Lower leg skin (tissue), 4 donors: ENCODE measurements at regions not wholly inside any gene's neighbourhood (a gene's known extent, or its start where the extent isn't known, plus 50 kb on each side); places are given as distances from the start of the nearest gene placed in this dataset.

ENCODE experiments used
- DNase-seq, 2 donors: peaks; one replicate each; pipeline ENCODE4 v3.0.0-alpha.2; 2019; ENCODE audit warnings: low spot score in 2 of 2
- H3K4me3 ChIP-seq: fragments of 200-600 bp; sonication (generic); 2 replicates; pipeline ENCODE4 v1.5.1; 2017; ENCODE audit warnings: mild to moderate bottlenecking, low read depth; ENCODE audit not compliant: poor library complexity, severe bottlenecking
- POLR2A ChIP-seq, 2 donors: fragments of 450-650 bp; IDR thresholded peaks; one replicate each; pipeline ENCODE4 v1.6.1; 2016 to 2017; ENCODE audit warnings: antibody characterized with exemption in 2 of 2, mild to moderate bottlenecking in 1 of 2, moderate library complexity in 1 of 2
- WGBS, 2 donors: methylation state at CpG; one replicate each; pipeline ENCODE4 v1.1.5; 2018; 5-methylcytosine and 5-hydroxymethylcytosine counted together
- intact Hi-C: fragments of 100-400 bp; cut with DNase I; formaldehyde crosslinking; loops from one replicate; pipeline ENCODE4 v1.15.0; 2023; ENCODE audit warnings: low total_unique reads
- TF ChIP-seq, protein P1 (sequence below), 3 donors: fragments of 450-650 bp; IDR thresholded peaks; one replicate each; pipeline ENCODE4 v1.5.1; 2016; ENCODE audit warnings: antibody characterized with exemption in 3 of 3, mild to moderate bottlenecking in 3 of 3, moderate library complexity in 2 of 3

DNA sequence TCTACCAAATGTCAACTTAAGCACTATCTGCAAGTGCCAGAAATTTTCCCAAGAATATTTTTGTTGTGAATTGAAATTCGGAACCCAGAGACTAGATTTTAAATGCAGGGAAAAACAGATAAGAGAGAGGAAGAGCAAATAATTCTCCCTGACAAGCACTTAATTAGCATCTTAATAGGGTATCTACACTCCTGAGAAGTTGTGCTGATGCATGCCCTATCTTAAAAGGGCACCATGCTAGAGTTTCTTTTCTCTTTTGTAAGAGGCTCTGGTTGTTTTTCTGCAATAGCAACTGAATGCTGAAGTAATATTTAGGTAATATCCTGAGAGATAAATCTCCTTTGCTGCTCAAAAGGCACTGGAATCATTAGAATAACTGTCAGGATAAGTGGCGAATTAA is 139.9 kb upstream of the UGT8 start:
- H3K4me3 ChIP-seq = no peak overlapping the region
- 74 to 81% methylated on average over 2 of the region's 2 CpGs for WGBS, 2 donors
- intact Hi-C loops = no loop called here
- DNase-seq = no peak
- no peak for TF ChIP-seq POLR2A (IDR thresholded peaks at IDR 0.05)
- TF ChIP-seq, protein P1, sequence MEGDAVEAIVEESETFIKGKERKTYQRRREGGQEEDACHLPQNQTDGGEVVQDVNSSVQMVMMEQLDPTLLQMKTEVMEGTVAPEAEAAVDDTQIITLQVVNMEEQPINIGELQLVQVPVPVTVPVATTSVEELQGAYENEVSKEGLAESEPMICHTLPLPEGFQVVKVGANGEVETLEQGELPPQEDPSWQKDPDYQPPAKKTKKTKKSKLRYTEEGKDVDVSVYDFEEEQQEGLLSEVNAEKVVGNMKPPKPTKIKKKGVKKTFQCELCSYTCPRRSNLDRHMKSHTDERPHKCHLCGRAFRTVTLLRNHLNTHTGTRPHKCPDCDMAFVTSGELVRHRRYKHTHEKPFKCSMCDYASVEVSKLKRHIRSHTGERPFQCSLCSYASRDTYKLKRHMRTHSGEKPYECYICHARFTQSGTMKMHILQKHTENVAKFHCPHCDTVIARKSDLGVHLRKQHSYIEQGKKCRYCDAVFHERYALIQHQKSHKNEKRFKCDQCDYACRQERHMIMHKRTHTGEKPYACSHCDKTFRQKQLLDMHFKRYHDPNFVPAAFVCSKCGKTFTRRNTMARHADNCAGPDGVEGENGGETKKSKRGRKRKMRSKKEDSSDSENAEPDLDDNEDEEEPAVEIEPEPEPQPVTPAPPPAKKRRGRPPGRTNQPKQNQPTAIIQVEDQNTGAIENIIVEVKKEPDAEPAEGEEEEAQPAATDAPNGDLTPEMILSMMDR (IDR thresholded peaks at IDR 0.05) = no peak

DNA sequence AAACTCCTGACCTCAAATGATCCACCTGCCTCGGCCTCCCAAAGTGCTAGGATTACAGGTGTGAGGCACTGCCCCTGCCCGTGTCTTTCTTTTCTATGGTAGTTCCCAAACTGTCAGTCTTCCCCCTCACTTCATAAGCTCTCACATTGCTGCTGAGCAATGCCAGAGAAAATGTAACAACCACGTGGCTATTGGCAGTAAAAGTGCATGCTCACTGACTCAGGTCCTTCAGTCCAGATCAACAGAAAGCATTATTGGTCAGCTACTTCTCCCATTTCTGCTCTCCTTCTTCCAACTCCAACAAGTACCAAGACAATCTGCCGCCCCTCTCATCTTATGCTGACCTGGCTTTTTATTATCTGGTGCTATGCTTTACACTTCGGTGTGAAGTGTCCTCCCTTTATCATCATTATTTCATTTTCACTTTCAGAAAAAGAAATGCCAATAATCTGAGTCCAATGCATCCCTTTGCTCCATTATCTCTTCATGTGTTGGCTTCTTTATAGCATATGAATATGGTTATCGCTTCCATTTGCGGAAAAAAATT is 133.8 kb upstream of the UGT8 start:
- intact Hi-C loops = no loop called here
- H3K4me3 ChIP-seq = no peak overlapping the region
- no peak for DNase-seq
- TF ChIP-seq, protein P1 (IDR thresholded peaks at IDR 0.05) = no peak
- no peak for TF ChIP-seq POLR2A (IDR thresholded peaks at IDR 0.05)
- WGBS, 2 donors = 54 to 73% methylated on average over 7 of the region's 7 CpGs

DNA sequence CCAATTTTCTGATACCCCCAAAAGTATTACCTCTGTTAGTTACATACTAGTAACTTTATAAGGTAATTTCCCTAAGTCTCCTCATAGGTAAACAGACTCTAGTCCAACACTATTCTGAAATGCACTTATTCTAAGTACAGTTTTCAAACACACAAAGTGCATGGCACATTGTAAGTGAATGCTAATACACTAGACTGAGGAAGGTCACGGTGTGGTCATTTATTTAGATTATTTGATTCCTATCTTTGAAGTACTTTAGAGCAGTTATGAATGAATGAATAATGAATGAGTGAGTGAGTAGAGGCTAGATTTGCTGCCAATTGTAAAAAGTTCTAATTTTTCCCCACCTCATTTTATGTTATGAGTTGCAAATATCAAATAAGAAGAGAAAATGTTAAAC is 132.8 kb upstream of the UGT8 start:
- TF ChIP-seq POLR2A (IDR thresholded peaks at IDR 0.05) = no peak
- TF ChIP-seq, protein P1 (IDR thresholded peaks at IDR 0.05) = no peak
- intact Hi-C loops = no loop called here
- DNase-seq = no peak
- H3K4me3 ChIP-seq = no peak overlapping the region
- 76 to 84% methylated on average over 1 of the region's 1 CpG for WGBS, 2 donors

DNA sequence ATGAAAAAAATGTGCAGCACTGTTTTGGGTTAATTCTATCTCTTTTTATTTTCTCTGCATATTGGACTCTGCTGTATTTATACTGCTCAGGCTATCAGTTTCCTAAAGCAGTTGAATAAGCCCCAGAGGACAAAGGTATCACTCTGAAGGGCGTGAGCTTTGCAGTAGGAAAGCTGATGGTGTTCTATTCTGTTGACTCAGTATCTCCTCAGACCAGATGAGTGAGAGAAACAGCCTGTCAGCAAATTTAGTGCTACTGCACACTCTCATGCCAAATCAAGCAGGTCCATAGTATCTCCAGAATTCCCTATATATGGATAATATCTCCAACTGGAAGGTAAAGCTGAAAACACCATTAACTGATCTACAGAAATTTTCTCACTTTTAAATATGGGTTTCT is 132.3 kb upstream of the UGT8 start:
- 63 to 74% methylated on average over 1 of the region's 1 CpG for WGBS, 2 donors
- no peak overlapping the region for H3K4me3 ChIP-seq
- TF ChIP-seq POLR2A (IDR thresholded peaks at IDR 0.05) = no peak
- TF ChIP-seq, protein P1 (IDR thresholded peaks at IDR 0.05) = no peak
- intact Hi-C loops = no loop called here
- DNase-seq = no peak

DNA sequence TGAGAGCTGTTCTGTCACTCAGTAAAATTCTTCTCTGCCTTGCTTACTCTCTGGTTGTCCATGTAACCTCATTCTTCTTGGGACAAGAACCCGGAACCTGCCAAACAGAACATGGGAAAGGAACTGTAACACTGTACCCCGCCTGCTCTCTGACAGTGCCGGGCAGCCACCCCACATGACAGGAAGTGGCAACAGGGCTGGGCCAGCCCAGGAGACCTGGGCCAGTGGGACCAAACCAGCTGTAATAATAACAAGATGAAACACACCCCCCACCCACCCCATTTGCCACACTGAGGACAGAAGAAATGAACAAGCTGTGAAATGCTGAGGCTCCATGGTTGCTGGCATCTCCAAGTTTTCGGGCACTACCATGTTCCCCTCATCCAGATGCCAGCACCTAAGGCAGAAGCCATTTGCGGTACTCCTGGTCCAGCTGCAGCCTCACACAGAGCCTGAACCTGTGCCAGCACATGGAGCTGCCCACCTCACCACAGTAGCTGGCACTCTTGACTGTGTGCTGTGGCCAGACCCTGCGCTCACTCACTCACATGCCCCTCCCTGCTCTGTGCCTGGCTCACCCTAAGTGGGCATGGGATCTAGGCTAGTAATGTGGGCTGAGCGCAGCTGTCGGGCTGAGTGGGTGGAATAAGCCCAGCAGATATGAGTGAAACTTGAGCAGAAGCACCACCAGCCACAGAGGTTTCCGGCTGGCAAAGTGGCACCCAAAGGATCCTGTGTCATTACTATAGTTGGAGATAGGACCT is 126.2 kb upstream of the UGT8 start:
- H3K4me3 ChIP-seq = no peak overlapping the region
- TF ChIP-seq, protein P1 (IDR thresholded peaks at IDR 0.05) = no peak
- TF ChIP-seq POLR2A (IDR thresholded peaks at IDR 0.05) = no peak
- WGBS, 2 donors = 92 to 96% methylated on average over 8 to 9 of the region's 9 CpGs
- intact Hi-C loops = no loop called here
- no peak for DNase-seq
